ENCODE measurements at regions not wholly inside any gene's neighbourhood (a gene's known extent, or its start where the extent isn't known, plus 50 kb on each side); places are given as distances from the start of the nearest gene placed in this dataset.

DNA sequence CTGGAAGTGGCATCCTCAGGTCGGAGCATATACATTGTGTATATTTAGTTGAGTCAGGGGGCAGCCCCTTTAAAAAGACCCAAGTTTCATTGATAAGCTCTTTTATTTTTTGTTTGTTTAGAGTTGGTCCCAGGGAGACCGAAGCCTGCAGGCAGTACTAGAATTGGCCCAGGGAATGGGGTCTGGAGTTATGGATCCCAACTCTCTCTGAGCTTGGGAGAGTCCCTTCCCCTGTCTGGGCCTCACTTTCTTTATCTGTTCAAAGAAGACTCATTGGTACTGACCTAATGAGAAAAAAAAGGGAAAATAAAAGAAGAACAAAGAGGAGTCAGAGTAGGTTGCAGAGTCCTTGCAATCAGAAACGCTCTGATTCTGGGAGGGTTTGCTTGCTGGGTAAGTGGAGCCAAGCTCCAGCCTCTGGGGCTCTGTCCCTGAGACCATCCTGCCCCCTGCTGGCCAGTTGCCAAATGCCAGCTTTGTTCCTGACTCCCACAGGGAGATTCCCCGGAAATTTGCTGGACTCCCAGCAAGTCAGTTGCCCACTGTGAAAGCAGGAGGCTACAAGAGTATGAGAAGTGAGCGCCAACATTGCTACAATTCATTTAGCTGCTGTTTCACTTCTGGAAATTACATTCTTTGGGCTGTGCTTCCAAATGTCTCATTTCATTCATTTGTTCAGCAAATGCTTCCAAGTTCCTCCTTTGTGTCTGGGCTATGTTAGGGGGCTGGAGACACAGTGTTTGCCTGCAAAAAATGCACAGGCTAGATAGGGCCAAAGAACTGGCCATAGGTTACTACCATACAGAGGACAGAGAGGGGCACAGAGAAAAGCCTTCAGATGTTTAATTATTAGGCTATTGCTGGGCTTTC lies 156.2 kb downstream of the MELK start:
- DNase-seq (ENCODE audit: low read depth, low spot score) = peak; percentile 78
- in situ Hi-C loops (cut with HindIII; ENCODE audit: low pct_unique_long_range_greater_than_20kb, low sequenced_read_pairs) = no loop called here

DNA sequence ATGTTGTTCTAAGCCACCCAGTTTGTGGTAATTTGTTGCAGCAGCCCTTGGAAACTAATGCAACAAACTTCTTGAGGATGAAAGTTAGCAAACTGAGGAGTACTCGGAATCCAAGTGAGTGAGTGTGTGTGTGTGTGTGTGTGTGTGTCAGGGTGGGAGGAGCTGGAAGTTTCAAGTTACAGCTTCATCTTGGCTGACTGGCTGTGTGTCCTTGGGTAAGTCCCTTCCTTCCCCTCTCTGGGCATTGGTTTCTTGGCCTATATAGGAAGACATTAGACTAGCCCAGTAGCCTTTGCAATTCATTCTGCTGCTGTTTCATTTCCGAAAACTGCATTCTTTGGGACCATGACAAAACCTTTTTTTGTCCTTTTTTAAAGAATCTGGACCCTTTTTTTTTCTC lies 157.2 kb downstream of the MELK start:
- in situ Hi-C loops (cut with HindIII; ENCODE audit: low pct_unique_long_range_greater_than_20kb, low sequenced_read_pairs) = no loop called here
- DNase-seq (ENCODE audit: low read depth, low spot score) = no peak

DNA sequence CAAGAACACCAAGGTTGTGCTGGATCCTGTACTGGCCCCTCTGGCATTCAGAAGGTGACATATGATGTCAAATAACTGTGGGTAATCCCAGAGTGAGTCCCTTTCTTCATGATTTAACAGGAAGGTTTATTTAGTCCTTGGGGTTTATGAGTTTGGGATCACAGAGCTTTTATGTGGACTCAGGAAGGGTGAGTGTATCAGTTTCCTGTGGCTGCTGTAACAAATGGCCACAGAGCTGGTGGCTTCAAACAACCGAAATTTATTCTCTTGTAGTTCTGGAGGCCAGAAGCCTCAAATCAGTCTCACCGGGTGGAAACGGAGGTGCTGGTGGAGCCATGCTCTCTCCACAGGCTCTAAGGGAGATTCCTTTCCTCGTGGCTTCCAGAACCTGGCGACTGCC lies 157.7 kb downstream of the MELK start:
- in situ Hi-C loops (cut with HindIII; ENCODE audit: low pct_unique_long_range_greater_than_20kb, low sequenced_read_pairs) = no loop called here
- DNase-seq (ENCODE audit: low read depth, low spot score) = no peak

DNA sequence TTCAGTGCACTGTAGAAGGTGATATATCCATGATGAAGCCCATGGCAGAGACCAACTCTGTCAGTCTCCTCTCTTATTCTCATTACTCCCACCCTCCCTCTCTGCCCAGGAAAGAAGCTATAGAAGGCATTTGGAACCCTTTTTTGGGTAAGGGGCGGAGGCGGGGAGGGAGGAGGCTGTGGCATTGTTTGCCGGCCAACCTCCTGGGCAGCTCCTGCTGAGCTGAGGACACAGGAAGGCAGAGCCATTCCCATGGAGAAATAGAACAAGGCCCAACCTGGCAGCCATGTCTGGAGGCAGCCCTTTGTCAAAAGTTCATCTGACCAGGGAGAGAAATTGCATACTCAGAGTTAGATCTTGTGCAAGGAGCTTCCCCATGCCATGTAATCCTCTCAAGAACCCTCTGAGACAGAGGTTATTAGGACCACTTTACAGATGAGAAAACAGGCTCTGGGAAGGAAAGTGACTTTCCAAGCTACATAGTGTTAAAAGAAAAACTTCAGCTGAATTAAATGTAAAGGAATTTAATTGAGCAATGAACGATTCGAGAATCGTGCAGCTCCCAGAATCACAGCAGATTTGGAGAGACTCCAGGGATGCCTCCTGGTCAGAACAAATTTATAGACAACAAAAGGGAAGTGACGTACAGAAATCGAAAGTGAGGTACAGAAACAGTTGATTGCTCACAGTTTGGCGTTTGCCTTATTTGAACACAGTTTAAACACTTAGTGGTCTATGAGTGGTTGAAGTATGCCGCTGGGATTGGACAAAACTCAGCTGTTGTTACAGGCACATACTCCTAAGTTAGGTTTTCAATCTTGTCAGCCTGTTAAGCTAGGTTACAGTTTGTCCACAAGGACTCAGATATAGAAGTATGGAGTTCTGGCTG lies 158.6 kb downstream of the MELK start:
- DNase-seq (ENCODE audit: low read depth, low spot score) = no peak
- in situ Hi-C loops (cut with HindIII; ENCODE audit: low pct_unique_long_range_greater_than_20kb, low sequenced_read_pairs) = no loop called here

DNA sequence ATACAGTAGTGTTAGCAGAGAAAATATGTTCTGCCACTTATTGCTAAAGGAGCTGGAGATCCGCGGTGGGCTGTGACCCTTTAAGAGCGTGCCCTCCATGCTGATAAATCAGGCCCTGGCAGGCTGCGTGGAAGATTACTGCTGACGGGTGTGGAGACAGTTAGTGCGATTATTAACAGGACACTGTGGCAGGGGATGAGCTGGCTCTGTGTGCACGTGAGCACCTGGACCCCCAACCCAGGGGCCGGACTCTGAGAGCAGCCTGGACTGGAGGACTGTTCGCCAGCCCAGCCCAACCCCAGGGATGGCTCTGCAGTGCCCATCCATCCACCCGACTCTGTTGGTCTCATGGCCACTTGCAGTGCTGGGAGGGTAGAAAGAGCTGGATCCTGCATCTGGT lies 162.0 kb downstream of the MELK start:
- no peak for DNase-seq (ENCODE audit: low read depth, low spot score)
- in situ Hi-C loops (cut with HindIII; ENCODE audit: low pct_unique_long_range_greater_than_20kb, low sequenced_read_pairs) = no loop called here

- DNase-seq (ENCODE audit: low read depth, low spot score) = no peak
- in situ Hi-C loops (cut with HindIII; ENCODE audit: low pct_unique_long_range_greater_than_20kb, low sequenced_read_pairs) = no loop called here
These were observed 164.0 kb downstream of the MELK start for GRCh38 chr9:36736648-36737047.

DNA sequence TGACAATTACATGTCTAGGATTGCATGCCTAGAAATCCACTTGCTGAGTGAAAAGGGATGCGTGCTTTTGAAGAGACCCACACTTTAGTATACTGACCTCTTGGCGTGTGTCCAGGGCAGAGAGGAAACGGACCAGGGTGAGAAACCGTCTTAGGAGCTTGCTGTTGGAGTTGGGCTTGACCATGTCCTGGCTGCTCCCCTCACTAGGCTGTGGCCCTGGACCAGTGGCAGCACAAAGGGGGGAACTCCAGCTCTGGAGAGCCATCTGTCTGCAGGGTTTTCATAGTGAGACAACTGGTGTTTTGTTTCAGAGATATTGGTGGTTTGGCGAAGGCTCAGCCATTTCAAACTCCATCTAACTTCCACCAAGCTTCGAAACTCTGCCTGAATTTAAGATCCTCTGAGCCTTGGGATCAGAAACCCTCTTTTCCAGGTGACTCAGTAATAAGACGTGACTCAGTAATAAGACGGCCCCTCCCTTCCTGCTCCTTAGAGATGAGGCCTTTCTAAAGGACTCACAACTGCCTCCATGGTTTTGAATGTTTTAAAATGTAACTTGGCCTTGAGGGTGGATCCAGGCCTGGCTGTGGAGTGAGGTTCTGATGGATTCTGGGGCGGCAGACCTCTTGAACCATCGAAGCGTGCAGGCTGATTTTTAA lies 165.8 kb downstream of the MELK start:
- in situ Hi-C loops (cut with HindIII; ENCODE audit: low pct_unique_long_range_greater_than_20kb, low sequenced_read_pairs) = no loop called here
- no peak for DNase-seq (ENCODE audit: low read depth, low spot score)

GRCh38 chr9:36739373-36740116 lies 166.8 kb downstream of the MELK start:
- no peak for DNase-seq (ENCODE audit: low read depth, low spot score)
- in situ Hi-C loops (cut with HindIII; ENCODE audit: low pct_unique_long_range_greater_than_20kb, low sequenced_read_pairs) = no loop called here

DNA sequence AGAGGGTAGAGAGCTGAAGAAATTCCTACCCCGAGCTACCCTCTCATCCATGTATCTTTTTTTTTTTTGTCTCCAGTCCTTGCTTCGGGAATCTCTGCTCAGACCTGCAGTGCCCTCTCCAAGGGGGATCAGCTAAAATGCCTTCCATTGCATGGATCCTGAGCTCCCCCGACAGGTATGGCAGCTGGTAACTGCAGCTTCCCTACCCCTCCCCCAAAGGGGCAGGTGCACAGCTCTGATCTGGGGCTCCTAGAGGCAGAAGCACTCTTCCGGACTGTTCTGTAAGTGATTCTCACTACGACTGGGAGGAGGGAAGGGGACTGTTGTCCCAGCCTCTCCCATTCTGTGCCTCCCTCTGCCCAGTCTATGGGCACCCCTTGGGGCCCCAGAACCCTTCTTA lies 169.6 kb downstream of the MELK start:
- no peak for DNase-seq (ENCODE audit: low read depth, low spot score)
- in situ Hi-C loops (cut with HindIII; ENCODE audit: low pct_unique_long_range_greater_than_20kb, low sequenced_read_pairs) = no loop called here

GRCh38 chr9:36744678-36745077 lies 172.0 kb downstream of the MELK start:
- DNase-seq (ENCODE audit: low read depth, low spot score) = no peak

DNA sequence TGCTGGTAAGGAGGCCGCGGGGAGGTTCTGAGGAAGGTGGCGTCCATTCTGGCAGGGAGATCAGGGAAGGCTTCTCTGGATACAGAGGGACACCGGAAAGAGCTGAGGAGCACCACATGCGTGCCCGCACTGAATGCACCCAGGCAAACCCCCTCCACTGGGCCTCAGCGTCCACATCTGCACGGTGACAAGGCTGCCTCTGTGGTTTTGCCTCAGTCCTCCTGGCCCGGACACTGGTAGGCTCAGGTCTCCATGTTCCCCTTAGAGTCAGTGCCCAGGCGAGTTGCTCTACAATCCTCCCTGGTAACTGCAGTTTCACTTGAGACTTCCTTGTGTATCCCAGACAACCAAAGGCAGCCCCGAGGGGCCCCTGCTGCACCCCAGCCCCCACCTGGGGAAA lies 173.3 kb downstream of the MELK start:
- DNase-seq (ENCODE audit: low read depth, low spot score) = no peak
- in situ Hi-C loops (cut with HindIII; ENCODE audit: low pct_unique_long_range_greater_than_20kb, low sequenced_read_pairs) = no loop called here

More at GRCh38 chr9:36744678-36745077, 172.0 kb downstream of the MELK start:
- in situ Hi-C loops (cut with HindIII; ENCODE audit: low pct_unique_long_range_greater_than_20kb, low sequenced_read_pairs) = no loop called here

GRCh38 chr9:36746415-36746814 lies 173.7 kb downstream of the MELK start:
- in situ Hi-C loops (cut with HindIII; ENCODE audit: low pct_unique_long_range_greater_than_20kb, low sequenced_read_pairs) = no loop called here
- no peak for DNase-seq (ENCODE audit: low read depth, low spot score)

- peak; percentile 26 for DNase-seq (ENCODE audit: low read depth, low spot score)
- in situ Hi-C loops (cut with HindIII; ENCODE audit: low pct_unique_long_range_greater_than_20kb, low sequenced_read_pairs) = no loop called here
These were observed 175.7 kb downstream of the MELK start for GRCh38 chr9:36748322-36748899.

GRCh38 chr9:36749461-36749860 lies 176.8 kb downstream of the MELK start:
- no peak for DNase-seq (ENCODE audit: low read depth, low spot score)
- in situ Hi-C loops (cut with HindIII; ENCODE audit: low pct_unique_long_range_greater_than_20kb, low sequenced_read_pairs) = no loop called here

DNA sequence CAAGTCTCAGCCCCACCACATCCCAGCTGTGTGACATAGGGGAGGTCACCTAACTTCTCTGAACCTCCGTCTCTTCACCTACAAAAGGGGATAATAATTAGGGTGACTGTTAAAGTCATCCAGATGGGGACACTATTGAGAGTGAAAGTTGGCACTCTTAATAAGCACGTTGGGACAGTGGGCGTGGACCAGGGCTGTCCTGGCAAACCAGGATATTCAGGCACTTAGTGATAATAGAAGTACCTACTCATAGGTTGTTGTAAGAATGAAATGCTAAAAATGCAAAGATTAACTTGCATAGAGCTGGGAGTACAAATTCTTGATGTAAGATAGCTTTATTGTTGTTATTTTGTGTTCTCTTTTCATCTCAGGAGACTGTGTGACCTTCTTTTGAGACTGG lies 177.9 kb downstream of the MELK start:
- in situ Hi-C loops (cut with HindIII; ENCODE audit: low pct_unique_long_range_greater_than_20kb, low sequenced_read_pairs) = no loop called here
- DNase-seq (ENCODE audit: low read depth, low spot score) = no peak

DNA sequence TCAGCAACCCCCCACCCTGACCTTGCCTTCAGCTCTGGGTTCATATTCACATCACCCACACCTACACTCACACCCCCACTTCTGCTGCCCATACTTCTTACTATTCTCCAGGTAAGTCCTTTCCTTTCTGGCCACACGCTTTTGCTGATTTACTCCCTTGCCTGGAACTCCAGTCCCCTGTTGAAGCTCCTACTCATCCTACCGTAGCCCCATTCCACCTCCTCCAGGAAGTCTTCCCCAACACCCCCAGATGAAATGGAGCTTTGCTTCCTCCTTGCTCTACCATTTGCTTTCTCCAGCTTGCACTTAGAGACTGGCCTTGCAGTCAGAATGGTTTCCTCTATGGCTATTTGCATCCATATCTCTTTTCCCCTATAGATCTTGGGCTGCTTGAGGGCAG lies 182.3 kb downstream of the MELK start:
- in situ Hi-C loops (cut with HindIII; ENCODE audit: low pct_unique_long_range_greater_than_20kb, low sequenced_read_pairs) = no loop called here
- DNase-seq (ENCODE audit: low read depth, low spot score) = no peak

DNA sequence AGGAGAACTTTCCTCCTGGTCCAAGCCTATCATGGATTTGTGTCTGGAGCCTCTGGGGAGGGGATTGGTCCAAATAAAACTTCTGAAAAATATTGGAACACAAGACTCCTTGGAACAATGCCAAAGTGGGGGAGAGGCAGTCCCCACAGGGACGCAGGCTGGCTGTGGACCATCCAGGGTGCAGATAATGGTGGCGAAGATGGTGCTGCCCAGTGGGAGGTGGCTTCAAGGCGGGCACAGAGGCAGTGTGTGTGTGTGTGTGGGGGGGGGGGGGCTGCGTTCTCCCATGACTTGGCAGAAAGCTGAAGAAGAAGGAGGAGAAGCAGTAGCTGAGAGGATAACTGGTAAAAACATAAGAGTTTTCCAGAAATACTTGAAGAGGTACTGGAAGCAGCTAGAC lies 186.4 kb downstream of the MELK start:
- in situ Hi-C loops (cut with HindIII; ENCODE audit: low pct_unique_long_range_greater_than_20kb, low sequenced_read_pairs) = no loop called here
- no peak for DNase-seq (ENCODE audit: low read depth, low spot score)
